ENCODE measurements at regions not wholly inside any gene's neighbourhood (a gene's known extent, or its start where the extent isn't known, plus 50 kb on each side); places are given as distances from the start of the nearest gene placed in this dataset.
"Not testable (repeated sequence)": the region's sequence is repeated elsewhere in the genome, so short reads cannot be mapped to it uniquely, and the experiment has no call there.

- no peak for FAIRE-seq
Observed at GRCh38 chr4:11116940-11117339, 311.8 kb downstream of the HS3ST1 start.

- FAIRE-seq: no peak
Observed at GRCh38 chr4:11111876-11112275, 316.8 kb downstream of the HS3ST1 start.

GRCh38 chr4:11111370-11111769, 317.3 kb downstream of the HS3ST1 start:
- no peak for FAIRE-seq

- FAIRE-seq: no peak
Observed at GRCh38 chr4:11106759-11107158, 321.9 kb downstream of the HS3ST1 start.

GRCh38 chr4:11106190-11106589, 322.5 kb downstream of the HS3ST1 start:
- no peak for FAIRE-seq

- no peak for FAIRE-seq
Observed at GRCh38 chr4:11105715-11106114, 323.0 kb downstream of the HS3ST1 start.

- no peak for FAIRE-seq
Observed at GRCh38 chr4:11098461-11098860, 330.2 kb downstream of the HS3ST1 start.

- no peak for FAIRE-seq
Observed at GRCh38 chr4:11097725-11098124, 331.0 kb downstream of the HS3ST1 start.

GRCh38 chr4:11081006-11081405, 347.7 kb downstream of the HS3ST1 start:
- FAIRE-seq: no peak

- FAIRE-seq: no peak
Observed at GRCh38 chr4:11079171-11079570, 349.5 kb downstream of the HS3ST1 start.

GRCh38 chr4:11074581-11075241, 354.0 kb downstream of the HS3ST1 start:
- no peak for FAIRE-seq

- FAIRE-seq: no peak
Observed at GRCh38 chr4:11073621-11074051, 355.1 kb downstream of the HS3ST1 start.

GRCh38 chr4:11072999-11073398, 355.7 kb downstream of the HS3ST1 start:
- no peak for FAIRE-seq

- FAIRE-seq: no peak
Observed at GRCh38 chr4:11072463-11072862, 356.2 kb downstream of the HS3ST1 start.

GRCh38 chr4:11070813-11071212, 357.9 kb downstream of the HS3ST1 start:
- no peak for FAIRE-seq

- FAIRE-seq: no peak
Observed at GRCh38 chr4:11069581-11070211, 359.0 kb downstream of the HS3ST1 start.

GRCh38 chr4:11069083-11069482, 359.6 kb downstream of the HS3ST1 start:
- no peak for FAIRE-seq

GRCh38 chr4:11066584-11066983, 362.1 kb downstream of the HS3ST1 start:
- not testable (repeated sequence) for FAIRE-seq

- FAIRE-seq: not testable (repeated sequence)
Observed at GRCh38 chr4:11060637-11061036, 368.1 kb downstream of the HS3ST1 start.

GRCh38 chr4:11054937-11055336, 370.4 kb upstream of the CLNK start:
- FAIRE-seq: not testable (repeated sequence)

- no peak for FAIRE-seq
Observed at GRCh38 chr4:11053601-11054220, 369.1 kb upstream of the CLNK start.

GRCh38 chr4:11051181-11051580, 366.6 kb upstream of the CLNK start:
- FAIRE-seq: no peak

GRCh38 chr4:11050766-11051165, 366.2 kb upstream of the CLNK start:
- no peak for FAIRE-seq

GRCh38 chr4:11049001-11049400, 364.4 kb upstream of the CLNK start:
- no peak for FAIRE-seq
